Stomach smooth muscle (tissue), 2 donors: ENCODE measurements at regions not wholly inside any gene's neighbourhood (a gene's known extent, or its start where the extent isn't known, plus 50 kb on each side); places are given as distances from the start of the nearest gene placed in this dataset.

ENCODE experiments used
- H3K27ac ChIP-seq: one replicate; pipeline ENCODE4 v1.7.0; 2013; ENCODE audit warnings: mild to moderate bottlenecking, low read length, inconsistent platforms
- H3K27me3 ChIP-seq, 2 donors: one replicate each; pipeline ENCODE4 v1.7.0; 2013; ENCODE audit warnings: low read length in 2 of 2; ENCODE audit not compliant: insufficient read depth in 2 of 2, control insufficient read depth in 1 of 2
- H3K36me3 ChIP-seq, 2 donors: one replicate each; pipeline ENCODE4 v1.7.0; 2013; ENCODE audit warnings: low read length in 2 of 2; ENCODE audit not compliant: control insufficient read depth in 2 of 2, insufficient read depth in 2 of 2
- H3K4me1 ChIP-seq: one replicate; pipeline ENCODE4 v1.7.0; 2013; ENCODE audit warnings: low read length; ENCODE audit not compliant: control insufficient read depth, insufficient read depth
- H3K4me3 ChIP-seq, 2 donors: one replicate each; pipeline ENCODE4 v1.7.0; 2013; ENCODE audit warnings: low read length in 2 of 2
- H3K9ac ChIP-seq, 2 donors: one replicate each; pipeline ENCODE4 v1.7.0; 2013; ENCODE audit warnings: low read length in 2 of 2, mild to moderate bottlenecking in 1 of 2
- H3K9me3 ChIP-seq, 2 donors: one replicate each; pipeline ENCODE4 v1.7.0; 2013; ENCODE audit warnings: low read length in 2 of 2; ENCODE audit not compliant: control insufficient read depth in 2 of 2
- donor health status: healthy.
- donor health status: Pancreatic carcinoma.

- H3K27ac ChIP-seq, result no peak overlapping the region
- H3K9me3 ChIP-seq, result no peaks in the 10 kb centered on the region
- no peaks in the 10 kb centered on the region for H3K36me3 ChIP-seq
- H3K27me3 ChIP-seq, result no peaks in the 10 kb centered on the region
- no peak overlapping the region for H3K4me3 ChIP-seq
- peaks cover 14% of the 10 kb centered on the region for H3K4me1 ChIP-seq
- H3K9ac ChIP-seq, result no peak overlapping the region
These were observed 84.8 kb upstream of the PTPRM start for GRCh38 chr18:7482342-7482741.

GRCh38 chr18:7485616-7486015 is 81.5 kb upstream of the PTPRM start:
- H3K9ac ChIP-seq, result no peak overlapping the region
- H3K4me3 ChIP-seq, result peak overlapping the region in 1 of 2 donors; percentile 22
- no peaks in the 10 kb centered on the region for H3K27me3 ChIP-seq
- H3K36me3 ChIP-seq, result no peaks in the 10 kb centered on the region
- peaks cover 14% of the 10 kb centered on the region for H3K4me1 ChIP-seq
- peak overlapping the region; percentile 33 for H3K27ac ChIP-seq
- H3K9me3 ChIP-seq, result no peaks in the 10 kb centered on the region

- H3K4me3 ChIP-seq, result no peak overlapping the region
- peaks cover 14% of the 10 kb centered on the region for H3K4me1 ChIP-seq
- H3K9ac ChIP-seq, result no peak overlapping the region
- no peaks in the 10 kb centered on the region for H3K9me3 ChIP-seq
- no peak overlapping the region for H3K27ac ChIP-seq
- H3K36me3 ChIP-seq, result no peaks in the 10 kb centered on the region
- no peaks in the 10 kb centered on the region for H3K27me3 ChIP-seq
These were observed 78.5 kb upstream of the PTPRM start for GRCh38 chr18:7488571-7488970.

- H3K36me3 ChIP-seq, result no peaks in the 10 kb centered on the region
- no peak overlapping the region for H3K9ac ChIP-seq
- H3K27ac ChIP-seq, result no peak overlapping the region
- H3K4me1 ChIP-seq, result peaks cover 6% of the 10 kb centered on the region
- no peak overlapping the region for H3K4me3 ChIP-seq
- H3K9me3 ChIP-seq, result no peaks in the 10 kb centered on the region
- H3K27me3 ChIP-seq, result no peaks in the 10 kb centered on the region
These were observed 77.0 kb upstream of the PTPRM start for GRCh38 chr18:7490104-7490503.

GRCh38 chr18:7492385-7492784 is 74.7 kb upstream of the PTPRM start:
- H3K36me3 ChIP-seq, result no peaks in the 10 kb centered on the region
- no peak overlapping the region for H3K4me3 ChIP-seq
- H3K4me1 ChIP-seq, result no peaks in the 10 kb centered on the region
- no peaks in the 10 kb centered on the region for H3K27me3 ChIP-seq
- no peak overlapping the region for H3K27ac ChIP-seq
- H3K9me3 ChIP-seq, result no peaks in the 10 kb centered on the region
- no peak overlapping the region for H3K9ac ChIP-seq

GRCh38 chr18:7497081-7497480 is 70.0 kb upstream of the PTPRM start:
- Histone ChIP-seq H3K27ac (no peak overlapping the region), H3K4me1 (no peaks in the 10 kb centered on the region), H3K9ac (no peak overlapping the region), H3K9me3 (no peaks in the 10 kb centered on the region), H3K27me3 (no peaks in the 10 kb centered on the region), H3K4me3 (no peak overlapping the region), H3K36me3 (no peaks in the 10 kb centered on the region)

GRCh38 chr18:7511106-7511505 is 56.0 kb upstream of the PTPRM start:
- Histone ChIP-seq H3K27ac (no peak overlapping the region), H3K4me3 (no peak overlapping the region), H3K9ac (no peak overlapping the region), H3K36me3 (no peaks in the 10 kb centered on the region), H3K27me3 (no peaks in the 10 kb centered on the region), H3K9me3 (peaks cover 0 to 3% of the 10 kb centered on the region in 2 donors), H3K4me1 (peaks cover 7% of the 10 kb centered on the region)

- peaks cover 7% of the 10 kb centered on the region for H3K4me1 ChIP-seq
- no peaks in the 10 kb centered on the region for H3K36me3 ChIP-seq
- H3K4me3 ChIP-seq, result no peak overlapping the region
- no peaks in the 10 kb centered on the region for H3K27me3 ChIP-seq
- H3K27ac ChIP-seq, result peak overlapping the region; percentile 41
- H3K9ac ChIP-seq, result peak overlapping the region in 1 of 2 donors; percentile 29
- H3K9me3 ChIP-seq, result peaks cover 0 to 3% of the 10 kb centered on the region in 2 donors
These were observed 54.8 kb upstream of the PTPRM start for GRCh38 chr18:7512348-7512747.

GRCh38 chr18:7512990-7513389 is 54.1 kb upstream of the PTPRM start:
- Histone ChIP-seq H3K9ac (no peak overlapping the region), H3K4me3 (no peak overlapping the region), H3K4me1 (peaks cover 7% of the 10 kb centered on the region), H3K9me3 (peaks cover 0 to 3% of the 10 kb centered on the region in 2 donors), H3K27ac (no peak overlapping the region), H3K27me3 (no peaks in the 10 kb centered on the region), H3K36me3 (no peaks in the 10 kb centered on the region)

- no peak overlapping the region for H3K4me3 ChIP-seq
- no peaks in the 10 kb centered on the region for H3K27me3 ChIP-seq
- peaks cover 0 to 3% of the 10 kb centered on the region in 2 donors for H3K9me3 ChIP-seq
- no peak overlapping the region for H3K9ac ChIP-seq
- H3K4me1 ChIP-seq, result peaks cover 7% of the 10 kb centered on the region
- H3K36me3 ChIP-seq, result no peaks in the 10 kb centered on the region
- no peak overlapping the region for H3K27ac ChIP-seq
These were observed 52.2 kb upstream of the PTPRM start for GRCh38 chr18:7514796-7515440.

- H3K4me1 ChIP-seq, result peaks cover 7% of the 10 kb centered on the region
- H3K4me3 ChIP-seq, result no peak overlapping the region
- peaks cover 0 to 3% of the 10 kb centered on the region in 2 donors for H3K9me3 ChIP-seq
- no peak overlapping the region for H3K27ac ChIP-seq
- no peaks in the 10 kb centered on the region for H3K36me3 ChIP-seq
- no peak overlapping the region for H3K9ac ChIP-seq
- no peaks in the 10 kb centered on the region for H3K27me3 ChIP-seq
These were observed 50.6 kb upstream of the PTPRM start for GRCh38 chr18:7516266-7517117.
